GM19023 (cell line): ENCODE measurements at regions not wholly inside any gene's neighbourhood (a gene's known extent, or its start where the extent isn't known, plus 50 kb on each side); places are given as distances from the start of the nearest gene placed in this dataset.

Experiments
- ATAC-seq: cut with Tn5 transposase; IDR thresholded peaks from one replicate; pipeline ENCODE4 v1.9.1; 2021; ENCODE audit warnings: mild to moderate bottlenecking, moderate library complexity; ENCODE audit not compliant: unreplicated experiment

GRCh38 chr11:79902493-79902892 is 461.7 kb upstream of the TENM4 start:
- no peak for ATAC-seq

- no peak for ATAC-seq
These were observed 457.1 kb upstream of the TENM4 start for GRCh38 chr11:79897896-79898295.

GRCh38 chr11:79896258-79896657 is 455.4 kb upstream of the TENM4 start:
- no peak for ATAC-seq

GRCh38 chr11:79894111-79894510 is 453.3 kb upstream of the TENM4 start:
- ATAC-seq: no peak

GRCh38 chr11:79890272-79890671 is 449.4 kb upstream of the TENM4 start:
- ATAC-seq: no peak

- no peak for ATAC-seq
These were observed 424.1 kb upstream of the TENM4 start for GRCh38 chr11:79864882-79865281.

GRCh38 chr11:79860336-79860735 is 419.5 kb upstream of the TENM4 start:
- ATAC-seq: no peak

- ATAC-seq: no peak
These were observed 416.8 kb upstream of the TENM4 start for GRCh38 chr11:79857377-79858214.

GRCh38 chr11:79852176-79852575 is 411.3 kb upstream of the TENM4 start:
- no peak for ATAC-seq

- no peak for ATAC-seq
These were observed 404.3 kb upstream of the TENM4 start for GRCh38 chr11:79845002-79845709.

- no peak for ATAC-seq
These were observed 393.2 kb upstream of the TENM4 start for GRCh38 chr11:79834015-79834414.

GRCh38 chr11:79830446-79830845 is 389.6 kb upstream of the TENM4 start:
- no peak for ATAC-seq

GRCh38 chr11:79829891-79830290 is 389.1 kb upstream of the TENM4 start:
- ATAC-seq: no peak

- ATAC-seq: no peak
These were observed 381.9 kb upstream of the TENM4 start for GRCh38 chr11:79822766-79823165.

GRCh38 chr11:79813551-79813950 is 372.7 kb upstream of the TENM4 start:
- no peak for ATAC-seq

- ATAC-seq: no peak
These were observed 368.7 kb upstream of the TENM4 start for GRCh38 chr11:79809487-79809886.

- no peak for ATAC-seq
These were observed 366.7 kb upstream of the TENM4 start for GRCh38 chr11:79807506-79807905.

- ATAC-seq: no peak
These were observed 355.9 kb upstream of the TENM4 start for GRCh38 chr11:79796704-79797103.

GRCh38 chr11:79794484-79795393 is 353.9 kb upstream of the TENM4 start:
- no peak for ATAC-seq

- no peak for ATAC-seq
These were observed 353.2 kb upstream of the TENM4 start for GRCh38 chr11:79794057-79794456.

- ATAC-seq: no peak
These were observed 346.1 kb upstream of the TENM4 start for GRCh38 chr11:79786961-79787360.
